NOMO-1 (cell line): ENCODE measurements at regions not wholly inside any gene's neighbourhood (a gene's known extent, or its start where the extent isn't known, plus 50 kb on each side); places are given as distances from the start of the nearest gene placed in this dataset.
A peak's percentile ranks its signal among the peaks of the same experiment; 100 is the strongest.
"Not testable (repeated sequence)": the region's sequence is repeated elsewhere in the genome, so short reads cannot be mapped to it uniquely, and the experiment has no call there.

Source experiments
- DNase-seq, 2 experiments: peaks; one replicate each; lab custom pipeline; 2025; ENCODE audit not compliant: unreplicated experiment in 2 of 2; lab: John Stamatoyannopoulos, UW

GRCh38 chr5:108541836-108542235, 159.9 kb upstream of the FBXL17 start:
- DNase-seq = no peak

- no peak for DNase-seq
Observed at GRCh38 chr5:108536321-108536720, 154.4 kb upstream of the FBXL17 start.

- DNase-seq = not testable (repeated sequence)
Observed at GRCh38 chr5:108532129-108532445, 150.2 kb upstream of the FBXL17 start.

- DNase-seq = no peak
Observed at GRCh38 chr5:108531367-108532128, 149.7 kb upstream of the FBXL17 start.

- no peak for DNase-seq
Observed at GRCh38 chr5:108530706-108531105, 148.8 kb upstream of the FBXL17 start.

GRCh38 chr5:108529381-108529780, 147.5 kb upstream of the FBXL17 start:
- no peak for DNase-seq

- no peak for DNase-seq
Observed at GRCh38 chr5:108528655-108529054, 146.8 kb upstream of the FBXL17 start.

GRCh38 chr5:108524564-108524963, 142.7 kb upstream of the FBXL17 start:
- DNase-seq = peak in 1 of 2 experiments; percentile 1

GRCh38 chr5:108523360-108523759, 141.5 kb upstream of the FBXL17 start:
- DNase-seq = no peak

GRCh38 chr5:108521841-108522506, 140.1 kb upstream of the FBXL17 start:
- DNase-seq = peak; percentile 28 to 64

GRCh38 chr5:108521011-108521700, 139.3 kb upstream of the FBXL17 start:
- peak in 1 of 2 experiments; percentile 19 for DNase-seq

- DNase-seq = no peak
Observed at GRCh38 chr5:108516785-108517184, 134.9 kb upstream of the FBXL17 start.

- no peak for DNase-seq
Observed at GRCh38 chr5:108515517-108516105, 133.7 kb upstream of the FBXL17 start.

- no peak for DNase-seq
Observed at GRCh38 chr5:108508979-108509378, 127.1 kb upstream of the FBXL17 start.

- DNase-seq = no peak
Observed at GRCh38 chr5:108507631-108508030, 125.7 kb upstream of the FBXL17 start.

GRCh38 chr5:108505608-108506007, 123.7 kb upstream of the FBXL17 start:
- DNase-seq = no peak

- DNase-seq = no peak
Observed at GRCh38 chr5:108504974-108505373, 123.1 kb upstream of the FBXL17 start.

GRCh38 chr5:108503986-108504385, 122.1 kb upstream of the FBXL17 start:
- no peak for DNase-seq

GRCh38 chr5:108495615-108496014, 113.7 kb upstream of the FBXL17 start:
- DNase-seq = not testable (repeated sequence)

- DNase-seq = no peak
Observed at GRCh38 chr5:108487951-108488350, 106.1 kb upstream of the FBXL17 start.

- DNase-seq = no peak
Observed at GRCh38 chr5:108484035-108484434, 102.1 kb upstream of the FBXL17 start.
